ENCODE measurements at regions not wholly inside any gene's neighbourhood (a gene's known extent, or its start where the extent isn't known, plus 50 kb on each side); places are given as distances from the start of the nearest gene placed in this dataset.

GRCh38 chr2:156001851-156002250, 330.7 kb downstream of the NR4A2 start:
- DNase-seq, result no peak
- Mint-ChIP-seq H3K27ac (no peak overlapping the region), H3K4me3 (no peak overlapping the region), H3K36me3 (ENCODE audit: low read depth) (no peaks in the 10 kb centered on the region), H3K27me3 (ENCODE audit: insufficient read depth) (no peaks in the 10 kb centered on the region; the same call in 1 of the 2 replicates), H3K9me3 (peaks cover 25% of the 10 kb centered on the region), H3K4me1 (ENCODE audit: low read depth) (no peaks in the 10 kb centered on the region)
- no peak for TF ChIP-seq CTCF (IDR thresholded peaks at IDR 0.05)

DNA sequence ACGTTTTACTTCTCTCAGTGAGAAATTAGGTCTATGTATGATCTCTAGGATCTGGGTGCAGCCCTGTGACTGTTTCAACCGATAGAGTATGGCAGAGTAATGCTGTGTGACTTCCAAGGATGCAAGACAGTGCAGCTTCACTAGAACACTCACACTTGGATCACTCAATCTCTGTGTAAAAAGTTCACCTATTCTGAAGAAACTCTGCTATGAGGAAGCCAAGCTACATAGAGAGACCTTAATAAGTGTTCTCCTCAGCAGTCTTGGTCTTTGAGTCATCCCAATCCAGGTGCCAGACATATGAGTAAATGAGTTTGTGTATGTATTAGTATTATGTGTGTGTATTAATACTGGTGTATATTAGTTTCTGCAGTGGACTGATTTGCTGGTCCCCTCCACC, 335.0 kb downstream of the NR4A2 start:
- no peak overlapping the region for H3K27ac Mint-ChIP-seq
- no peak for TF ChIP-seq CTCF (IDR thresholded peaks at IDR 0.05)
- H3K27me3 Mint-ChIP-seq (ENCODE audit: insufficient read depth), result no peaks in the 10 kb centered on the region
- no peaks in the 10 kb centered on the region for H3K4me1 Mint-ChIP-seq (ENCODE audit: low read depth)
- H3K36me3 Mint-ChIP-seq (ENCODE audit: low read depth), result no peaks in the 10 kb centered on the region
- H3K9me3 Mint-ChIP-seq, result peaks cover 45% of the 10 kb centered on the region
- no peak overlapping the region for H3K4me3 Mint-ChIP-seq
- no peak for DNase-seq

DNA sequence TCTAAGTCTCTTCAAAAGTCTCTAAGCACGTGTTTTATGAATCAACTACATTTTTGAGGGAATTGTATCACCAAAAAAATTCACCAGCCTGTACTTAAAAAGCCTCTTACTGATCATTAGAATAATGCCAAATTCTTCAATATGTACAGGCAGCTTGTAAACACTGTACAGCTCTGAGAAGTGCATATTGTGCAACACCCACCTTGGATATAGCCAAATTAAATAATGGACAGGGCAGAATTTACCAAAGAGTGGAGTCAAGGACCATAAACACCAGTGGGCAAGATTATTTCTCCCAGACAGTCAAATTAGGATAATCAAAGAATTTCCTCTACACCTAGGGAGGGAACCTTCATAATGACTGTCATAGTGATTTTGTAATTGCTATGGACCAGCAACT, 338.2 kb downstream of the NR4A2 start:
- no peaks in the 10 kb centered on the region for H3K36me3 Mint-ChIP-seq (ENCODE audit: low read depth)
- H3K27ac Mint-ChIP-seq, result no peak overlapping the region
- no peak for DNase-seq
- H3K4me1 Mint-ChIP-seq (ENCODE audit: low read depth), result no peaks in the 10 kb centered on the region
- TF ChIP-seq CTCF (IDR thresholded peaks at IDR 0.05), result no peak
- H3K9me3 Mint-ChIP-seq, result peaks cover 38% of the 10 kb centered on the region
- no peaks in the 10 kb centered on the region for H3K27me3 Mint-ChIP-seq (ENCODE audit: insufficient read depth)
- H3K4me3 Mint-ChIP-seq, result no peak overlapping the region

GRCh38 chr2:155983845-155984244, 348.7 kb downstream of the NR4A2 start:
- Mint-ChIP-seq H3K27me3 (ENCODE audit: insufficient read depth) (no peaks in the 10 kb centered on the region; the same call in 1 of the 2 replicates), H3K27ac (no peak overlapping the region), H3K4me3 (no peak overlapping the region), H3K9me3 (peaks cover 31% of the 10 kb centered on the region), H3K4me1 (ENCODE audit: low read depth) (no peaks in the 10 kb centered on the region), H3K36me3 (ENCODE audit: low read depth) (no peaks in the 10 kb centered on the region; the same call in 1 of the 2 replicates)
- DNase-seq, result no peak
- TF ChIP-seq CTCF (IDR thresholded peaks at IDR 0.05), result no peak

DNA sequence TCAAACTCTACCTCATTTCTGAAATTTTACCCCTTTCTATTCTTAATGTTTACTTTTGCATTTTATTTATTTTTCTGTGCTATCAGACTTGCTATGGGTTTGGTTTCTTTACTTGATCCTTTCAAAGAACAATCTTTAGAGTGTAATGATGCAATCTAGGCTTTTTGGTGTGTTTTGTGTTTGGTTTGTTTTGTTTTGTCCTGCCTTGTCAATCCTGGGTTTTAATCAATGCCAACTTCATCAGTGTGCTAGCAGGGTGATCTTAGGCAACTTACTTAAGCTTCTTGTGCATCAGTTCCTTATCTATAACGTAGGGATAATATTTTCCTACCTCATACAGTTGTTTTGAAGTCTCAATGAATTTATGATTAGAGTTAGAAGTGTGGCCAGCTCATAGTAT, 350.4 kb downstream of the NR4A2 start:
- no peaks in the 10 kb centered on the region for H3K4me1 Mint-ChIP-seq (ENCODE audit: low read depth)
- TF ChIP-seq CTCF (IDR thresholded peaks at IDR 0.05), result no peak
- peaks cover 34% of the 10 kb centered on the region for H3K9me3 Mint-ChIP-seq
- no peak for DNase-seq
- H3K27me3 Mint-ChIP-seq (ENCODE audit: insufficient read depth), result no peaks in the 10 kb centered on the region
- H3K4me3 Mint-ChIP-seq, result no peak overlapping the region
- H3K27ac Mint-ChIP-seq, result no peak overlapping the region
- H3K36me3 Mint-ChIP-seq (ENCODE audit: low read depth), result no peaks in the 10 kb centered on the region; the same call in 1 of the 2 replicates
